ENCODE measurements at regions not wholly inside any gene's neighbourhood (a gene's known extent, or its start where the extent isn't known, plus 50 kb on each side); places are given as distances from the start of the nearest gene placed in this dataset.

DNA sequence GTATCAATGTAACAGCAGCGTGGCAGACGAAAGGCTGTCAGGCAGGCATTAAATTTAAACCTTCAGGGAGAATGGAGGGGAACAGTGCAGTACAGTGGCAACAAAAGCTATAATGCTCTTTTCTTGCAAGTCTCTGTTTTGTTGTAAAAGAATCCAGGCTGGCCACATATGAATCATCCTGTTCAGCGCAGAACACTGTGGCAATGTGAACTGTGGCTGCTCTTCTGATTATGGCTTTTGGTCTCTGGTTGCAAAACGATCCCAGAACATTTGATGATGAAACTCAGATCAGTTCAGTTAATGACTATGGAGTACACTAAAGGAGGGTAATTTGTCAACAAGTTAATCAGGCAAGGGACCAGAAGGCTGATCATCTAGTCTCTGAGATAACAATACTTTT, 219.7 kb upstream of the SGO1 start:
- no peak for TF ChIP-seq POLR2AphosphoS5 (IDR thresholded peaks at IDR 0.05)
- TF ChIP-seq, protein P1, sequence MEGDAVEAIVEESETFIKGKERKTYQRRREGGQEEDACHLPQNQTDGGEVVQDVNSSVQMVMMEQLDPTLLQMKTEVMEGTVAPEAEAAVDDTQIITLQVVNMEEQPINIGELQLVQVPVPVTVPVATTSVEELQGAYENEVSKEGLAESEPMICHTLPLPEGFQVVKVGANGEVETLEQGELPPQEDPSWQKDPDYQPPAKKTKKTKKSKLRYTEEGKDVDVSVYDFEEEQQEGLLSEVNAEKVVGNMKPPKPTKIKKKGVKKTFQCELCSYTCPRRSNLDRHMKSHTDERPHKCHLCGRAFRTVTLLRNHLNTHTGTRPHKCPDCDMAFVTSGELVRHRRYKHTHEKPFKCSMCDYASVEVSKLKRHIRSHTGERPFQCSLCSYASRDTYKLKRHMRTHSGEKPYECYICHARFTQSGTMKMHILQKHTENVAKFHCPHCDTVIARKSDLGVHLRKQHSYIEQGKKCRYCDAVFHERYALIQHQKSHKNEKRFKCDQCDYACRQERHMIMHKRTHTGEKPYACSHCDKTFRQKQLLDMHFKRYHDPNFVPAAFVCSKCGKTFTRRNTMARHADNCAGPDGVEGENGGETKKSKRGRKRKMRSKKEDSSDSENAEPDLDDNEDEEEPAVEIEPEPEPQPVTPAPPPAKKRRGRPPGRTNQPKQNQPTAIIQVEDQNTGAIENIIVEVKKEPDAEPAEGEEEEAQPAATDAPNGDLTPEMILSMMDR (IDR thresholded peaks at IDR 0.05 in 8 of 11, conservative IDR thresholded peaks at IDR 0.05 in 3 of 11): no peak

Measured in spleen (tissue), 7 donors.